ENCODE measurements at regions not wholly inside any gene's neighbourhood (a gene's known extent, or its start where the extent isn't known, plus 50 kb on each side); places are given as distances from the start of the nearest gene placed in this dataset.

- Mint-ChIP-seq H3K27me3 (peaks cover 18% of the 10 kb centered on the region), H3K27ac (no peak overlapping the region), H3K9me3 (ENCODE audit: low read depth) (no peaks in the 10 kb centered on the region), H3K4me1 (no peaks in the 10 kb centered on the region), H3K36me3 (ENCODE audit: low read depth) (no peaks in the 10 kb centered on the region), H3K4me3 (no peak overlapping the region)
- ChIA-PET POLR2A (no interaction called here), CTCF (interaction anchor here (0.6 kb wide), 1 partner anchor 16 kb away, joined by 3 read pairs; no protein-coding TSS in a partner anchor)
- intact Hi-C loops (cut with DNase I, micrococcal nuclease), result no loop called here
- no peak for DNase-seq
- ATAC-seq, result no peak
These were observed 144.3 kb upstream of the PRLR start for GRCh38 chr5:35374584-35374983.

- DNase-seq (no peak), ATAC-seq (no peak)
- H3K4me3 Mint-ChIP-seq, result no peak overlapping the region
- POLR2A ChIA-PET, result no interaction called here
- no peaks in the 10 kb centered on the region for H3K36me3 Mint-ChIP-seq (ENCODE audit: low read depth)
- H3K4me1 Mint-ChIP-seq, result no peaks in the 10 kb centered on the region
- no peaks in the 10 kb centered on the region for H3K9me3 Mint-ChIP-seq (ENCODE audit: low read depth)
- CTCF ChIA-PET, result interaction anchor here (1.1 to 1.4 kb wide), 2 partner anchors 10 to 11 kb away, joined by 3 to 4 read pairs; no protein-coding TSS in a partner anchor
- intact Hi-C loops (cut with DNase I, micrococcal nuclease), result no loop called here
- H3K27me3 Mint-ChIP-seq, result peaks cover 17% of the 10 kb centered on the region
- H3K27ac Mint-ChIP-seq, result no peak overlapping the region
These were observed 143.0 kb upstream of the PRLR start for GRCh38 chr5:35373249-35373648.

GRCh38 chr5:35372482-35372881 lies 142.2 kb upstream of the PRLR start:
- Mint-ChIP-seq H3K36me3 (ENCODE audit: low read depth) (no peaks in the 10 kb centered on the region), H3K9me3 (ENCODE audit: low read depth) (no peaks in the 10 kb centered on the region), H3K27me3 (peaks cover 14% of the 10 kb centered on the region), H3K4me1 (no peaks in the 10 kb centered on the region), H3K27ac (no peak overlapping the region), H3K4me3 (no peak overlapping the region)
- no peak for DNase-seq
- intact Hi-C loops (cut with DNase I, micrococcal nuclease), result no loop called here
- ChIA-PET POLR2A (no interaction called here), CTCF (interaction anchor here (0.6 to 1.4 kb wide), 4 partner anchors 10 to 34 kb away, joined by 3 to 4 read pairs (median 4); no protein-coding TSS in a partner anchor)
- no peak for ATAC-seq

GRCh38 chr5:35371951-35372426 lies 141.7 kb upstream of the PRLR start:
- DNase-seq (no peak), ATAC-seq (no peak)
- H3K27me3 Mint-ChIP-seq, result peaks cover 13% of the 10 kb centered on the region
- H3K27ac Mint-ChIP-seq, result no peak overlapping the region
- POLR2A ChIA-PET, result no interaction called here
- H3K4me3 Mint-ChIP-seq, result no peak overlapping the region
- no peaks in the 10 kb centered on the region for H3K9me3 Mint-ChIP-seq (ENCODE audit: low read depth)
- no peaks in the 10 kb centered on the region for H3K4me1 Mint-ChIP-seq
- CTCF ChIA-PET, result interaction anchor here (0.6 to 0.7 kb wide), 3 partner anchors 10 to 35 kb away, joined by 3 to 4 read pairs (median 3); no protein-coding TSS in a partner anchor
- H3K36me3 Mint-ChIP-seq (ENCODE audit: low read depth), result no peaks in the 10 kb centered on the region
- intact Hi-C loops (cut with DNase I, micrococcal nuclease), result no loop called here

- ATAC-seq (no peak), DNase-seq (no peak)
- H3K9me3 Mint-ChIP-seq (ENCODE audit: low read depth), result no peaks in the 10 kb centered on the region
- H3K4me1 Mint-ChIP-seq, result no peaks in the 10 kb centered on the region
- no peak overlapping the region for H3K4me3 Mint-ChIP-seq
- intact Hi-C loops (cut with DNase I, micrococcal nuclease), result no loop called here
- no peak overlapping the region for H3K27ac Mint-ChIP-seq
- H3K36me3 Mint-ChIP-seq (ENCODE audit: low read depth), result no peaks in the 10 kb centered on the region
- ChIA-PET CTCF (no interaction called here), POLR2A (no interaction called here)
- H3K27me3 Mint-ChIP-seq, result peaks cover 13% of the 10 kb centered on the region
These were observed 140.6 kb upstream of the PRLR start for GRCh38 chr5:35370871-35371270.

GRCh38 chr5:35369965-35370790 lies 139.9 kb upstream of the PRLR start:
- H3K36me3 Mint-ChIP-seq (ENCODE audit: low read depth), result no peaks in the 10 kb centered on the region
- intact Hi-C loops (cut with DNase I, micrococcal nuclease), result no loop called here
- H3K4me3 Mint-ChIP-seq, result no peak overlapping the region
- no peak for ATAC-seq
- H3K27ac Mint-ChIP-seq, result no peak overlapping the region
- CTCF ChIA-PET, result interaction anchor here (1.0 kb wide), 1 partner anchor 279 kb away, joined by 4 read pairs; no protein-coding TSS in a partner anchor
- no peaks in the 10 kb centered on the region for H3K9me3 Mint-ChIP-seq (ENCODE audit: low read depth)
- H3K27me3 Mint-ChIP-seq, result peaks cover 10% of the 10 kb centered on the region
- no peaks in the 10 kb centered on the region for H3K4me1 Mint-ChIP-seq
- POLR2A ChIA-PET, result no interaction called here
- no peak for DNase-seq

- Mint-ChIP-seq H3K27me3 (peaks cover 13% of the 10 kb centered on the region), H3K36me3 (ENCODE audit: low read depth) (no peaks in the 10 kb centered on the region), H3K4me3 (no peak overlapping the region), H3K27ac (no peak overlapping the region), H3K9me3 (ENCODE audit: low read depth) (no peaks in the 10 kb centered on the region), H3K4me1 (no peaks in the 10 kb centered on the region)
- ATAC-seq (no peak), DNase-seq (no peak)
- intact Hi-C loops (cut with DNase I, micrococcal nuclease), result no loop called here
- POLR2A ChIA-PET, result no interaction called here
- CTCF ChIA-PET, result no interaction called here
These were observed 137.2 kb upstream of the PRLR start for GRCh38 chr5:35367526-35367925.

GRCh38 chr5:35365758-35366157 lies 135.5 kb upstream of the PRLR start:
- H3K4me3 Mint-ChIP-seq, result no peak overlapping the region
- no peaks in the 10 kb centered on the region for H3K36me3 Mint-ChIP-seq (ENCODE audit: low read depth)
- no peak overlapping the region for H3K27ac Mint-ChIP-seq
- DNase-seq, result no peak
- H3K4me1 Mint-ChIP-seq, result no peaks in the 10 kb centered on the region
- peaks cover 16% of the 10 kb centered on the region for H3K27me3 Mint-ChIP-seq
- intact Hi-C loops (cut with DNase I, micrococcal nuclease), result no loop called here
- no peak for ATAC-seq
- ChIA-PET CTCF (interaction anchor here (0.6 kb wide), 1 partner anchor 1295 kb away, joined by 3 read pairs; no protein-coding TSS in a partner anchor), POLR2A (no interaction called here)
- no peaks in the 10 kb centered on the region for H3K9me3 Mint-ChIP-seq (ENCODE audit: low read depth)

- Mint-ChIP-seq H3K36me3 (ENCODE audit: low read depth) (no peaks in the 10 kb centered on the region), H3K27ac (no peak overlapping the region), H3K27me3 (peaks cover 16% of the 10 kb centered on the region), H3K4me1 (no peaks in the 10 kb centered on the region), H3K4me3 (no peak overlapping the region), H3K9me3 (ENCODE audit: low read depth) (no peaks in the 10 kb centered on the region)
- ChIA-PET POLR2A (no interaction called here), CTCF (no interaction called here)
- no peak for ATAC-seq
- DNase-seq, result no peak
- intact Hi-C loops (cut with DNase I, micrococcal nuclease), result no loop called here
These were observed 134.1 kb upstream of the PRLR start for GRCh38 chr5:35364350-35364749.

GRCh38 chr5:35363387-35363965 lies 133.2 kb upstream of the PRLR start:
- Mint-ChIP-seq H3K36me3 (ENCODE audit: low read depth) (no peaks in the 10 kb centered on the region), H3K27ac (no peak overlapping the region), H3K4me1 (no peaks in the 10 kb centered on the region), H3K4me3 (no peak overlapping the region), H3K27me3 (peaks cover 16% of the 10 kb centered on the region), H3K9me3 (ENCODE audit: low read depth) (no peaks in the 10 kb centered on the region)
- DNase-seq (no peak), ATAC-seq (no peak)
- intact Hi-C loops (cut with DNase I, micrococcal nuclease), result no loop called here
- ChIA-PET CTCF (no interaction called here), POLR2A (no interaction called here)

GRCh38 chr5:35362772-35363171 lies 132.5 kb upstream of the PRLR start:
- Mint-ChIP-seq H3K4me3 (no peak overlapping the region), H3K36me3 (ENCODE audit: low read depth) (no peaks in the 10 kb centered on the region), H3K9me3 (ENCODE audit: low read depth) (no peaks in the 10 kb centered on the region), H3K27me3 (peaks cover 16% of the 10 kb centered on the region), H3K27ac (no peak overlapping the region), H3K4me1 (no peaks in the 10 kb centered on the region)
- DNase-seq (no peak), ATAC-seq (no peak)
- intact Hi-C loops (cut with DNase I, micrococcal nuclease), result no loop called here
- CTCF ChIA-PET, result no interaction called here
- POLR2A ChIA-PET, result no interaction called here

- POLR2A ChIA-PET, result no interaction called here
- DNase-seq (no peak), ATAC-seq (peak; percentile 57)
- no peaks in the 10 kb centered on the region for H3K9me3 Mint-ChIP-seq (ENCODE audit: low read depth)
- intact Hi-C loops (cut with DNase I, micrococcal nuclease), result no loop called here
- H3K4me1 Mint-ChIP-seq, result no peaks in the 10 kb centered on the region
- peaks cover 16% of the 10 kb centered on the region for H3K27me3 Mint-ChIP-seq
- CTCF ChIA-PET, result no interaction called here
- no peak overlapping the region for H3K4me3 Mint-ChIP-seq
- no peaks in the 10 kb centered on the region for H3K36me3 Mint-ChIP-seq (ENCODE audit: low read depth)
- H3K27ac Mint-ChIP-seq, result no peak overlapping the region
These were observed 130.4 kb upstream of the PRLR start for GRCh38 chr5:35360671-35361070.
